CD14-positive monocyte (primary cell): ENCODE measurements at regions not wholly inside any gene's neighbourhood (a gene's known extent, or its start where the extent isn't known, plus 50 kb on each side); places are given as distances from the start of the nearest gene placed in this dataset.

ENCODE experiments used
- DNase-seq, 3 donors: peaks; one replicate each; pipeline ENCODE4 v3.0.0-alpha.2; 2011 to 2022
- H2AFZ ChIP-seq: 2 replicates; pipeline ENCODE4 v1.6.0; 2012; ENCODE audit warnings: mild to moderate bottlenecking, low read depth, low read length, inconsistent platforms; ENCODE audit not compliant: insufficient read depth, poor library complexity, severe bottlenecking
- H3K27ac ChIP-seq, 2 donors: 1 replicate in 1 of 2; 2 replicates in 1 of 2; pipeline ENCODE4 v1.5.1; 2012 to 2013; ENCODE audit warnings: low read length in 2 of 2, control low read depth in 1 of 2, inconsistent platforms in 1 of 2, low read depth in 1 of 2, mild to moderate bottlenecking in 1 of 2
- H3K27me3 ChIP-seq, 2 donors: one replicate each; pipeline versions ENCODE4 v1.6.0 to v1.6.1; 2011 to 2013; ENCODE audit warnings: low read length in 2 of 2; ENCODE audit not compliant: control insufficient read depth in 2 of 2, insufficient read depth in 2 of 2
- H3K36me3 ChIP-seq, 2 donors: replicated peaks in 1 of 2; 1 replicate in 1 of 2; 2 replicates in 1 of 2; pipeline versions ENCODE4 v1.5.1 to v1.6.1; 2012 to 2013; ENCODE audit warnings: low read length in 2 of 2, control low read depth in 1 of 2, inconsistent platforms in 1 of 2, mild to moderate bottlenecking in 1 of 2; ENCODE audit not compliant: insufficient read depth in 2 of 2, control insufficient read depth in 1 of 2
- H3K4me1 ChIP-seq, 2 donors: 1 replicate in 1 of 2; 2 replicates in 1 of 2; pipeline versions ENCODE4 v1.5.1 to v1.6.1; 2012 to 2013; ENCODE audit warnings: low read length in 2 of 2, control low read depth in 1 of 2, inconsistent platforms in 1 of 2, mild to moderate bottlenecking in 1 of 2, moderate library complexity in 1 of 2; ENCODE audit not compliant: insufficient read depth in 2 of 2, control insufficient read depth in 1 of 2
- H3K4me2 ChIP-seq: replicated peaks from 2 replicates; pipeline ENCODE3; 2012; ENCODE audit warnings: low read length, moderate library complexity, mild to moderate bottlenecking; ENCODE audit not compliant: poor library complexity, severe bottlenecking; ENCODE audit errors: extremely low read depth
- H3K4me3 ChIP-seq, 3 experiments: fragments of 200-600 bp in 1 of 3; sonication (generic) in 1 of 3; replicated peaks in 1 of 3; 1 replicate in 2 of 3; 2 replicates in 1 of 3; pipeline ENCODE4 v1.5.1; 2011 to 2013; ENCODE audit warnings: low read length in 3 of 3, mild to moderate bottlenecking in 3 of 3, control low read depth in 2 of 3, low read depth in 2 of 3, inconsistent platforms in 1 of 3, moderate library complexity in 1 of 3
- H3K79me2 ChIP-seq: 2 replicates; pipeline ENCODE4 v1.6.0; 2012; ENCODE audit warnings: mild to moderate bottlenecking, control low read depth, inconsistent platforms, low read length, moderate library complexity; ENCODE audit not compliant: insufficient read depth
- H3K9ac ChIP-seq: 2 replicates; pipeline ENCODE4 v1.6.0; 2017; ENCODE audit warnings: low read length, mild to moderate bottlenecking; ENCODE audit not compliant: insufficient read depth, poor library complexity, severe bottlenecking
- H3K9me3 ChIP-seq, 2 donors: replicated peaks in 1 of 2; 1 replicate in 1 of 2; 2 replicates in 1 of 2; pipeline versions ENCODE4 v1.5.1 to v1.6.1; 2012 to 2013; ENCODE audit warnings: low read length in 2 of 2, control low read depth in 1 of 2; ENCODE audit not compliant: control insufficient read depth in 1 of 2, insufficient read depth in 1 of 2
- H4K20me1 ChIP-seq: 2 replicates; pipeline ENCODE4 v1.6.0; 2012; ENCODE audit warnings: mild to moderate bottlenecking, low read length, control low read depth, moderate library complexity; ENCODE audit not compliant: insufficient read depth
- H3K27ac Mint-ChIP-seq, 7 donors: one replicate each; pipeline ENCODE4 v1.8.0; 2020; ENCODE audit warnings: mild to moderate bottlenecking in 7 of 7, mixed read lengths in 7 of 7, moderate library complexity in 6 of 7, inconsistent platforms in 2 of 7
- H3K27me3 Mint-ChIP-seq, 3 donors: one replicate each; pipeline ENCODE4 v1.8.0; 2021 to 2022; ENCODE audit warnings: low read depth in 3 of 3, mild to moderate bottlenecking in 3 of 3, mixed read lengths in 3 of 3, moderate library complexity in 3 of 3, inconsistent platforms in 1 of 3
- H3K36me3 Mint-ChIP-seq, 2 donors: one replicate each; pipeline ENCODE4 v1.8.0; 2020; ENCODE audit warnings: mixed read lengths in 2 of 2, inconsistent platforms in 1 of 2, mild to moderate bottlenecking in 1 of 2
- H3K4me1 Mint-ChIP-seq: one replicate; pipeline ENCODE4 v1.8.0; 2020; ENCODE audit warnings: mild to moderate bottlenecking, mixed read lengths
- H3K4me3 Mint-ChIP-seq, 2 donors: one replicate each; pipeline ENCODE4 v1.8.0; 2020; ENCODE audit warnings: mild to moderate bottlenecking in 2 of 2, mixed read lengths in 2 of 2, moderate library complexity in 1 of 2
- H3K9me3 Mint-ChIP-seq, 7 donors: one replicate each; pipeline ENCODE4 v1.8.0; 2020 to 2022; ENCODE audit warnings: mixed read lengths in 7 of 7, mild to moderate bottlenecking in 6 of 7, moderate library complexity in 6 of 7, inconsistent platforms in 2 of 7
- CTCF ChIP-seq: fragments of 200-600 bp; IDR thresholded peaks from one replicate; pipeline ENCODE4 v1.8.0; 2022; ENCODE audit warnings: antibody characterized with exemption, mild to moderate bottlenecking
- WGBS: methylation state at CpG from one replicate; pipeline ENCODE4 v1.1.5; 2013; ENCODE audit warnings: missing lambda C conversion rate; ENCODE audit not compliant: insufficient coverage; 5-methylcytosine and 5-hydroxymethylcytosine counted together
- intact Hi-C, 2 donors: fragments of 100-400 bp; cut with micrococcal nuclease; formaldehyde crosslinking; loops; one replicate each; pipeline versions ENCODE4 v1.15.0 to v1.15.1; 2023

- H3K27ac Mint-ChIP-seq, result no peak overlapping the region
- no peak for TF ChIP-seq CTCF
- H3K4me1 ChIP-seq, result no peaks in the 10 kb centered on the region
- H3K4me1 Mint-ChIP-seq, result no peaks in the 10 kb centered on the region
- no peak overlapping the region for H3K27ac ChIP-seq
- intact Hi-C loops, result no loop called here
- no peak for DNase-seq
- no peak overlapping the region for H3K9ac ChIP-seq
- no peaks in the 10 kb centered on the region for H3K36me3 ChIP-seq
- H3K27me3 Mint-ChIP-seq, result no peaks in the 10 kb centered on the region
- no peak overlapping the region for H2AFZ ChIP-seq
- H3K4me3 Mint-ChIP-seq, result no peak overlapping the region
- no peaks in the 10 kb centered on the region for H3K79me2 ChIP-seq
- peaks cover 0 to 3% (median 0%) of the 10 kb centered on the region in 7 donors for H3K9me3 Mint-ChIP-seq
- no peak overlapping the region for H3K4me3 ChIP-seq
- WGBS, result 93% methylated on average over 3 of the region's 3 CpGs
- H3K36me3 Mint-ChIP-seq, result no peaks in the 10 kb centered on the region
- no peaks in the 10 kb centered on the region for H4K20me1 ChIP-seq
- no peaks in the 10 kb centered on the region for H3K27me3 ChIP-seq
- H3K4me2 ChIP-seq, result no peak overlapping the region
- no peaks in the 10 kb centered on the region for H3K9me3 ChIP-seq
Observed at GRCh38 chr2:220662431-220662830, 909.7 kb downstream of the EPHA4 start.

GRCh38 chr2:220663065-220663464 lies 909.0 kb downstream of the EPHA4 start:
- Mint-ChIP-seq H3K9me3 (peaks cover 0 to 3% (median 0%) of the 10 kb centered on the region in 7 donors), H3K36me3 (no peaks in the 10 kb centered on the region), H3K4me3 (no peak overlapping the region), H3K27me3 (no peaks in the 10 kb centered on the region), H3K4me1 (no peaks in the 10 kb centered on the region), H3K27ac (no peak overlapping the region)
- H3K27ac ChIP-seq, result no peak overlapping the region
- TF ChIP-seq CTCF, result no peak
- H3K4me2 ChIP-seq, result no peak overlapping the region
- no peak overlapping the region for H3K4me3 ChIP-seq
- H3K4me1 ChIP-seq, result no peaks in the 10 kb centered on the region
- H3K9ac ChIP-seq, result no peak overlapping the region
- no peaks in the 10 kb centered on the region for H4K20me1 ChIP-seq
- H3K9me3 ChIP-seq, result no peaks in the 10 kb centered on the region
- no peaks in the 10 kb centered on the region for H3K27me3 ChIP-seq
- DNase-seq, result no peak
- intact Hi-C loops, result no loop called here
- no peak overlapping the region for H2AFZ ChIP-seq
- H3K79me2 ChIP-seq, result no peaks in the 10 kb centered on the region
- no peaks in the 10 kb centered on the region for H3K36me3 ChIP-seq
